HepG2 (cell line): ENCODE measurements at regions not wholly inside any gene's neighbourhood (a gene's known extent, or its start where the extent isn't known, plus 50 kb on each side); places are given as distances from the start of the nearest gene placed in this dataset.
"Not testable (repeated sequence)": the region's sequence is repeated elsewhere in the genome, so short reads cannot be mapped to it uniquely, and the experiment has no call there.

ENCODE experiments used
- ATAC-seq: fragments of 200-7000 bp; cut with Tn5 transposase; 3 replicates; pipeline ENCODE4 v1.9.1; 2020; ENCODE audit warnings: mild to moderate bottlenecking, moderate library complexity
- BruUV-seq: library from RNA; stranded (reverse); fragments of 400-500 nt; replicated peaks from 2 replicates; lab custom pipeline; 2021; lab: Mats Ljungman, UMichigan
- CTCF ChIA-PET: fragments of 300-600 bp; formaldehyde crosslinking; extraction: SDS; loops from one replicate; lab custom pipeline; 2021; ENCODE audit warnings: low total read pairs, inconsistent platforms, low intra/inter-chr PET ratio; lab: Yijun Ruan, JAX
- POLR2A ChIA-PET: fragments of 350-600 bp; sonication (Branson Sonifier 250); formaldehyde crosslinking; loops from one replicate; lab custom pipeline; 2020; ENCODE audit warnings: antibody characterized with exemption, inconsistent platforms; lab: Yijun Ruan, JAX
- DNase-seq: peaks from one replicate; pipeline ENCODE4 v3.0.0-alpha.2; 2015; ENCODE audit warnings: low spot score
- FAIRE-seq: peaks from 3 replicates; lab custom pipeline; 2011; peaks lifted over from hg19 to GRCh38; lab: Jason Lieb, UNC
- H2AFZ ChIP-seq: one replicate; pipeline ENCODE4 v1.6.1; 2011; ENCODE audit warnings: low read length, inconsistent platforms
- H3K27ac ChIP-seq: fragments of 300-600 bp; 3 replicates; pipeline ENCODE4 v1.8.0; 2011; ENCODE audit warnings: mixed run types, mild to moderate bottlenecking, mixed read lengths, low read length, inconsistent platforms; ENCODE audit not compliant: insufficient read depth; ENCODE audit errors: extremely low read length
- H3K27me3 ChIP-seq, 2 experiments: fragments of 200-600 bp in 1 of 2; 2 replicates in 1 of 2; 3 replicates in 1 of 2; pipeline versions ENCODE4 v1.6.0 to v1.8.0; 2011; ENCODE audit warnings: low read length in 2 of 2, mild to moderate bottlenecking in 2 of 2, moderate library complexity in 2 of 2, inconsistent platforms in 1 of 2; ENCODE audit not compliant: insufficient read depth in 2 of 2, control insufficient read depth in 1 of 2
- H3K36me3 ChIP-seq, 2 experiments: fragments of 200-600 bp in 1 of 2; replicated peaks in 1 of 2; 2 replicates in 1 of 2; 3 replicates in 1 of 2; pipeline versions ENCODE4 v1.5.1 to v1.8.0; 2011; ENCODE audit warnings: low read length in 2 of 2, inconsistent platforms in 1 of 2; ENCODE audit not compliant: insufficient read depth in 2 of 2, control insufficient read depth in 1 of 2
- H3K4me1 ChIP-seq: 2 replicates; pipeline ENCODE4 v1.5.1; 2012; ENCODE audit warnings: low read length, inconsistent platforms; ENCODE audit not compliant: insufficient read depth
- H3K4me2 ChIP-seq: 2 replicates; pipeline ENCODE4 v1.6.0; 2011; ENCODE audit warnings: low read depth, low read length, inconsistent platforms
- H3K4me3 ChIP-seq, 3 experiments: fragments of 200-600 bp in 1 of 3; sonication (generic), shearing (Covaris generic) in 1 of 3; replicated peaks in 1 of 3; 2 replicates each; pipeline ENCODE4 v1.5.1; 2011 to 2016; ENCODE audit warnings: low read length in 3 of 3, inconsistent platforms in 2 of 3, low read depth in 2 of 3, mild to moderate bottlenecking in 2 of 3, control low read depth in 1 of 3, mixed read lengths in 1 of 3; ENCODE audit not compliant: insufficient read depth in 1 of 3
- H3K79me2 ChIP-seq: one replicate; pipeline ENCODE4 v1.6.1; 2011; ENCODE audit warnings: low read length, inconsistent platforms; ENCODE audit not compliant: insufficient read depth
- H3K9ac ChIP-seq: 2 replicates; pipeline ENCODE4 v1.6.0; 2011; ENCODE audit warnings: mild to moderate bottlenecking, low read depth, low read length, inconsistent platforms; ENCODE audit not compliant: insufficient read depth
- H3K9me3 ChIP-seq: 2 replicates; pipeline ENCODE4 v1.5.1; 2012; ENCODE audit warnings: mild to moderate bottlenecking, low read length
- H4K20me1 ChIP-seq: 2 replicates; pipeline ENCODE4 v1.6.0; 2011; ENCODE audit warnings: inconsistent platforms, mild to moderate bottlenecking, low read length, moderate library complexity; ENCODE audit not compliant: insufficient read depth
- WGBS: methylation state at CpG from one replicate; pipeline ENCODE4 v1.1.6; 2017; ENCODE audit warnings: low lambda C conversion rate; 5-methylcytosine and 5-hydroxymethylcytosine counted together
- in situ Hi-C: cut with HindIII; loops from 2 replicates; pipeline ENCODE4 v1.10.0; 2017; ENCODE audit warnings: low pct_unique_long_range_greater_than_20kb; ENCODE audit not compliant: extremely low pct_ligation_motif_present
- intact Hi-C: fragments of 100-400 bp; cut with micrococcal nuclease; formaldehyde crosslinking; loops from one replicate; pipeline ENCODE4 v1.10.0; 2022; ENCODE audit not compliant: unreplicated experiment
- TF ChIP-seq, protein P1 (sequence below), 2 experiments: sonication (generic) in 1 of 2; formaldehyde crosslinking in 1 of 2; IDR thresholded peaks; 2 replicates each; pipeline versions ENCODE4 v1.4.0 to v1.6.1; 2016 to 2020; ENCODE audit warnings: borderline replicate concordance in 1 of 2, low read depth in 1 of 2, mild to moderate bottlenecking in 1 of 2, missing genetic modification reagents in 1 of 2

DNA sequence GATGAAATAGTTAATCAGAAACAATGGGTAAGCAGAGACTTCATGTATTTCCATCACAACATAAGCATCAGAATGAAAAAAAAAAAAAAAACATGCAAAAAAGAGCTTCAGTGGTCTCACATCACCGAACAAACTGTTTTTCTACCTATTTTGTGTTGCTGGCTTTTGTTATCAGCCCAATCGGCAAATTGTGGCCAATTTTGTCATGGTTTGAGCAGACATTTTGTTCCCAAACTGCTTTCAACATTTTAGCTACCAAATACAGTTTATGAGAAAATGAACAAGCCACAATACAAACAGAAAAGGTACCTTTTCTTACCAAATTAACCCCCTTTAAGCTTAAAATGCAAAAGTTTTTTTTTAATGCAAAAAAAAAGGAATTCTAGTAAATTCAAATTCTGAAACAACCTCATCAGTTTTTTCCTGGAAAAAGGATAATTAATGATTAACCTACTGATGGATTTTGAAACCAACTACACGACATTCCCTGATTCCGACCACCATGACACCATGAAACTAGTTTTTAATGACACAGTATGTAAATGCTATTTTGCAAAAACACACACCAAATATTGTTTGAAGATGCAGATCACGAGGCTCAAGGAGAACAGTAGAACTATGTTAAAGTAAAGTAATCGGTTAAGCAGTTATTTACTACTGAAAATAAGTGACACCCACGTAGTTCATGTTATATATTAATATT is 316.7 kb downstream of the BCL2L11 start:
- Histone ChIP-seq H3K27ac (peak overlapping the region; percentile 43), H3K4me3 (peak overlapping the region in 1 of 3 experiments; percentile 30; a peak in 1 of 6 replicates), H3K79me2 (peaks cover 11% of the 10 kb centered on the region)
- ATAC-seq: peak; percentile 64
- H4K20me1 ChIP-seq, H3K4me2 ChIP-seq, in situ Hi-C loops, H2AFZ ChIP-seq, H3K27me3 ChIP-seq, BruUV-seq, CTCF ChIA-PET, H3K36me3 ChIP-seq, intact Hi-C loops, H3K4me1 ChIP-seq, H3K9ac ChIP-seq, H3K9me3 ChIP-seq: not testable (repeated sequence)
- WGBS: 7% methylated on average over 6 of the region's 7 CpGs
- FAIRE-seq: peak; percentile 42
- DNase-seq: peak; percentile 17
- POLR2A ChIA-PET: interaction anchor here (0.8 kb wide), 1 partner anchor 317 kb away, joined by 5 read pairs; the partner anchor contains the start of gene BCL2L11
- TF ChIP-seq, protein P1, sequence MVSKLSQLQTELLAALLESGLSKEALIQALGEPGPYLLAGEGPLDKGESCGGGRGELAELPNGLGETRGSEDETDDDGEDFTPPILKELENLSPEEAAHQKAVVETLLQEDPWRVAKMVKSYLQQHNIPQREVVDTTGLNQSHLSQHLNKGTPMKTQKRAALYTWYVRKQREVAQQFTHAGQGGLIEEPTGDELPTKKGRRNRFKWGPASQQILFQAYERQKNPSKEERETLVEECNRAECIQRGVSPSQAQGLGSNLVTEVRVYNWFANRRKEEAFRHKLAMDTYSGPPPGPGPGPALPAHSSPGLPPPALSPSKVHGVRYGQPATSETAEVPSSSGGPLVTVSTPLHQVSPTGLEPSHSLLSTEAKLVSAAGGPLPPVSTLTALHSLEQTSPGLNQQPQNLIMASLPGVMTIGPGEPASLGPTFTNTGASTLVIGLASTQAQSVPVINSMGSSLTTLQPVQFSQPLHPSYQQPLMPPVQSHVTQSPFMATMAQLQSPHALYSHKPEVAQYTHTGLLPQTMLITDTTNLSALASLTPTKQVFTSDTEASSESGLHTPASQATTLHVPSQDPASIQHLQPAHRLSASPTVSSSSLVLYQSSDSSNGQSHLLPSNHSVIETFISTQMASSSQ (IDR thresholded peaks at IDR 0.05; ENCODE audit: low read depth): 0 out of 2 replicates have a peak, but pooled peaks have one; percentile 39
- TF ChIP-seq, protein P1 (CRISPR knock-in tag; IDR thresholded peaks at IDR 0.05; ENCODE audit: borderline replicate concordance): not testable (repeated sequence)

DNA sequence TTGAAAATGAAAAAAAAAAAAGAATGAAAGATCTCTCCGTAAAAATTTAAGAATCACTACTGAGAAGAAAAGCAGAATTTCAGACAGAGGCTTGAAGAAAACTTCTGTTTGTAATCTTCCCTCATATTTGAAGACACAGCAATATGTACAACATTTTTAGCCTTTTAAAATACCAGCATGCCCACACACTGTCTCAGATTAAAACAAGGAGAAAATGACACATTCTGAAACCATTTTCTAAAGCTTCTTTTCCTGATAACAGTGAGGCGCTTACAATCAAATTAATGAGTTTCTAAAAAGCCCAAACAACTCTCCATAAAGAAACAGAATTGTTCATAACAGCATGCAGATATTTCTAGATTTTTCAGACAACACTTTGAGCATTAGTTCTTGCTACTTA is 317.4 kb downstream of the BCL2L11 start:
- H3K79me2 ChIP-seq: peaks cover 10% of the 10 kb centered on the region
- BruUV-seq: TSS peak; percentile 95
- peak overlapping the region in 1 of 3 experiments; percentile 30; a peak in 1 of 6 replicates for H3K4me3 ChIP-seq
- H3K27me3 ChIP-seq, H4K20me1 ChIP-seq, ATAC-seq, H3K36me3 ChIP-seq, H2AFZ ChIP-seq, H3K4me1 ChIP-seq, in situ Hi-C loops, intact Hi-C loops, FAIRE-seq, DNase-seq, H3K9me3 ChIP-seq, POLR2A ChIA-PET, CTCF ChIA-PET, H3K9ac ChIP-seq: not testable (repeated sequence)
- peak overlapping the region; percentile 43 for H3K27ac ChIP-seq
- 49% methylated on average over 2 of the region's 2 CpGs for WGBS
- H3K4me2 ChIP-seq: 0 out of 2 replicates have a peak overlapping the region, but pooled peaks have one; percentile 27

DNA sequence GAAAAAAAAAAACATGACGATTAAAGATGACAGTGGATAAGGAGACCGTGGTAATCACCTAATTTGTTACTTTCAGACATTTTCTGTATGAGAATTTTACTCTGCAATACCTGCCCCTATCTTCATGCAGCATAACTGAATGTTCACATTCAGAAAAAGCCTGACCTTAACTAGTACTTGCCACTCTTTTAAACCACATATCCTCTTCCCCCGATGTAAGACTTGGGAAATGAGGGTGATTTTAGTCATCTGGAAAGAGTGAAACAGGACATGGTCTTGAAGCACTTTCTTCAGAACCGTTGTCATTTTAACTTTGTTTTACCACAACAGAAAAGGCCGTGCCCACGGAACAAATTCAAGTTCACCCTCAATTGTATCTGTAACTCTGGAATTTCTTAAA is 318.5 kb downstream of the BCL2L11 start:
- H3K79me2 ChIP-seq: peaks cover 10% of the 10 kb centered on the region
- H3K4me2 ChIP-seq, H2AFZ ChIP-seq, H3K36me3 ChIP-seq, POLR2A ChIA-PET, ATAC-seq, H3K27me3 ChIP-seq, BruUV-seq, H4K20me1 ChIP-seq, H3K4me1 ChIP-seq, H3K9me3 ChIP-seq, H3K4me3 ChIP-seq, H3K27ac ChIP-seq, intact Hi-C loops, FAIRE-seq, in situ Hi-C loops, H3K9ac ChIP-seq, DNase-seq, CTCF ChIA-PET: not testable (repeated sequence)
- 90% methylated on average over 4 of the region's 6 CpGs for WGBS
